Right atrium auricular region (tissue), 2 donors: ENCODE measurements at regions not wholly inside any gene's neighbourhood (a gene's known extent, or its start where the extent isn't known, plus 50 kb on each side); places are given as distances from the start of the nearest gene placed in this dataset.

Experiments
- DNase-seq: peaks from one replicate; pipeline ENCODE4 v3.0.0-alpha.2; 2019; ENCODE audit warnings: low spot score
- H3K27ac ChIP-seq, 2 donors: fragments of 200-600 bp; sonication (generic); 1 replicate in 1 of 2; 2 replicates in 1 of 2; pipeline ENCODE4 v1.5.1; 2016 to 2019
- H3K27me3 ChIP-seq, 2 donors: fragments of 200-600 bp; sonication (generic); one replicate each; pipeline versions ENCODE4 v1.5.1 to v1.6.0; 2017 to 2019
- H3K36me3 ChIP-seq: fragments of 200-600 bp; sonication (generic); one replicate; pipeline ENCODE4 v1.5.1; 2016
- H3K4me1 ChIP-seq, 2 donors: fragments of 200-600 bp; sonication (generic); one replicate each; pipeline versions ENCODE4 v1.5.1 to v1.6.0; 2017 to 2019
- H3K4me3 ChIP-seq, 2 donors: fragments of 200-600 bp; sonication (generic); 1 replicate in 1 of 2; 2 replicates in 1 of 2; pipeline ENCODE4 v1.5.1; 2017 to 2019; ENCODE audit warnings: mild to moderate bottlenecking in 1 of 2, moderate library complexity in 1 of 2
- H3K9me3 ChIP-seq, 2 donors: fragments of 200-600 bp; sonication (generic); one replicate each; pipeline ENCODE4 v1.5.1; 2019
- TF ChIP-seq, protein P1 (sequence below), 2 donors: fragments of 200-600 bp; sonication (generic); IDR thresholded peaks; one replicate each; pipeline ENCODE4 v1.5.1; 2019; ENCODE audit warnings: antibody characterized with exemption in 2 of 2

DNA sequence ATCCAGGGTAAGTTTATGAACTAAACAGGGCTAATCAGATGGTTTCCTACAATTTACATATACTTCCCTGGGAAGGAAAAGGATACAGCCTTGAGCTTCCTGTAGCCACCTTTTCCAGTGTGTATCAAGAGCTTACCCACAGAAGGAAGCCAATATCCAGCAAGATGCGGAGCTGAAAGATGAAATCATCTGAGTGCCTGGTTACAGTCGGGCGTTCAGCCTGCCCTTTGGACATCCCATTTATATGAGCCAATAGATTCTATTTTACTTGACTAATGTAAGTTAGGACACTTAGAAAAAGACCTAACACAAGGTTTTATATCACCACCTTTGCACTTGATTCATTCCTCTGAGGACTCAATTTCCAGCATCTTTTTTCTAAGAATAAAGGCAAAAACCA lies 108.2 kb downstream of the UCHL5 start:
- DNase-seq, result no peak
- Histone ChIP-seq H3K27me3 (no peaks in the 10 kb centered on the region), H3K4me3 (no peak overlapping the region), H3K9me3 (no peaks in the 10 kb centered on the region), H3K36me3 (no peaks in the 10 kb centered on the region), H3K4me1 (no peaks in the 10 kb centered on the region), H3K27ac (no peak overlapping the region)
- TF ChIP-seq, protein P1, sequence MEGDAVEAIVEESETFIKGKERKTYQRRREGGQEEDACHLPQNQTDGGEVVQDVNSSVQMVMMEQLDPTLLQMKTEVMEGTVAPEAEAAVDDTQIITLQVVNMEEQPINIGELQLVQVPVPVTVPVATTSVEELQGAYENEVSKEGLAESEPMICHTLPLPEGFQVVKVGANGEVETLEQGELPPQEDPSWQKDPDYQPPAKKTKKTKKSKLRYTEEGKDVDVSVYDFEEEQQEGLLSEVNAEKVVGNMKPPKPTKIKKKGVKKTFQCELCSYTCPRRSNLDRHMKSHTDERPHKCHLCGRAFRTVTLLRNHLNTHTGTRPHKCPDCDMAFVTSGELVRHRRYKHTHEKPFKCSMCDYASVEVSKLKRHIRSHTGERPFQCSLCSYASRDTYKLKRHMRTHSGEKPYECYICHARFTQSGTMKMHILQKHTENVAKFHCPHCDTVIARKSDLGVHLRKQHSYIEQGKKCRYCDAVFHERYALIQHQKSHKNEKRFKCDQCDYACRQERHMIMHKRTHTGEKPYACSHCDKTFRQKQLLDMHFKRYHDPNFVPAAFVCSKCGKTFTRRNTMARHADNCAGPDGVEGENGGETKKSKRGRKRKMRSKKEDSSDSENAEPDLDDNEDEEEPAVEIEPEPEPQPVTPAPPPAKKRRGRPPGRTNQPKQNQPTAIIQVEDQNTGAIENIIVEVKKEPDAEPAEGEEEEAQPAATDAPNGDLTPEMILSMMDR (IDR thresholded peaks at IDR 0.05), result no peak

DNA sequence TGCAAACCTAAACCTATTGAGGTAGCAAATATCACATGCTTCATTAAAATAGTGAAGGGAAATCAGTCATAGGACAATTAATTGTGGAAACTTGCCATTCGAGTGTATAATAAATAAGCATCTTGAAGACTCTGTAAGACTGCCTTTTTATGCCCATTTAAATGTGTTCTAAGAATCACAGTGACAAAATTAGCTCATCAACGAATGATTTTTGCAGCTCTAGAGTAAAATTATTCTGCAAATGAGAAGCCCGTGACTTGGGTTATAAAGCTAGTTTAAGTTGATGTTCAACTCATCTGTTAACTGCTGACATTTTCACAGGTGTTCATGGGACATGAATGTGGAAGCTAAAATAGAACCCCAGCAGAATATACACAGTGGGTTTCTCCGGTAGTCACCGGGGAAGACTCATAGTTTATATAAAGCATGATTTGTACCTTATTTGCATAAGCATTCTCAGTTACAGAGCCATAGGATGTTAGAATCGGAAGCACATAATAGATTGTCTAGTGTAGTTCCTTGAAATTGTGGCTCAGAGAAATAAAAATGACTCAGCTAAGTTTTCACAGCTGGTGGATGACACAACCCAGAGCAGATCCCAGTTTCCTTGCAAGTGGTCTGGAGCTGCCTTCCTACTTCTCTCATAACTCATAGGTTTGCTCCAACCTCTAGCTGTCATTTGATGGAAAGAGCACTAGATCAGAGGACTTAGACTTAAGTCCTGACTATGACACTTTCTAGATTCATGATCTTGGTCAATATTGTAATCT lies 107.3 kb downstream of the UCHL5 start:
- Histone ChIP-seq H3K27me3 (no peaks in the 10 kb centered on the region), H3K27ac (no peak overlapping the region), H3K36me3 (no peaks in the 10 kb centered on the region), H3K9me3 (no peaks in the 10 kb centered on the region), H3K4me1 (no peaks in the 10 kb centered on the region), H3K4me3 (no peak overlapping the region)
- DNase-seq, result no peak
- TF ChIP-seq, protein P1 (IDR thresholded peaks at IDR 0.05), result no peak

DNA sequence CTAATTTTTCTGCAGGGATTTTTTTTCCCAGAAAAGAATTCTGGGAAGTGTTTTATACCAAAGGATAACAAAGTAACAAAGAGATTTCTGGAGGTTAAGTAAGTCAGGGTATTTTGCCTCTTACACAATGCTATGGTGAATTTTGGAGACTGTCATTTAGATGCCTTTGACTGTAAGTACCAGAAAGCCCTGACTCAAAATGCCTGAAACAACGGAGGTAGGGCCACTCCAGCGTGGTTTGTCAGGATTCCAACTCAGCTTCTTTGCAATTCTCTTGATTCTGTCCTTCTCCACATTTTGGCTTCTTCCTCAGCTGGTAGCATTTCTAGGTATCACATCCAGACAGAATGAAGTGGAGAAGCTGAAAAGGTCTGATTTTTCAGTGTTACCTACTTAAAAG lies 106.5 kb downstream of the UCHL5 start:
- no peak for DNase-seq
- Histone ChIP-seq H3K27me3 (no peaks in the 10 kb centered on the region), H3K27ac (no peak overlapping the region), H3K4me3 (no peak overlapping the region), H3K4me1 (no peaks in the 10 kb centered on the region), H3K36me3 (no peaks in the 10 kb centered on the region), H3K9me3 (no peaks in the 10 kb centered on the region)
- TF ChIP-seq, protein P1 (IDR thresholded peaks at IDR 0.05), result no peak

DNA sequence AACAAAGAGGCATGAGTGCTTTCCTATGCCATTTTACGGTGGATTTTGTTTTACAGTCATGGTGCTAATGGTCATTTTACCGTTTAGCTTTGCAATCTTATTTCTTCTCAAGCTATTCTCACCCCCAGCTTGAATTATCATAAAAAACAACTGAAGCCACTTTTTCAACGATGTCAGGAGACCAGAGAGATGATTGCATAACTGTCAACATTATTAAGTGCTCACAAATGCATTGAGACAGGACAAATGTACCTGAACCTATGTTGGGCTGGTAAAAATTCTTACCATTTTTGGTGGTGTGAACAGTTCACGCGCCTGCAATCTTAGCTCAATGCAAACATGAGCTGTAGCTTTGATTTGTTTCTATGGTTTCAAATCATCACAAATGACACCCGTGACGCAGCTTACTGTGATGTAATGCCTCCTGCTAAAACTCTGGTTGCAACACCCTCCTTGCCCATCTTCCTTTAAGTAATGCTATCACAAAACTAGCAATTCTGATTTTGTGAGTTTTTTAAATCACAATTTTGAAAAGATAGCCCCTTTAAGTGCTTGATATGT lies 104.4 kb downstream of the UCHL5 start:
- Histone ChIP-seq H3K9me3 (no peaks in the 10 kb centered on the region), H3K36me3 (no peaks in the 10 kb centered on the region), H3K27me3 (no peaks in the 10 kb centered on the region), H3K4me3 (no peak overlapping the region), H3K4me1 (no peaks in the 10 kb centered on the region), H3K27ac (no peak overlapping the region)
- no peak for DNase-seq
- TF ChIP-seq, protein P1 (IDR thresholded peaks at IDR 0.05), result no peak

DNA sequence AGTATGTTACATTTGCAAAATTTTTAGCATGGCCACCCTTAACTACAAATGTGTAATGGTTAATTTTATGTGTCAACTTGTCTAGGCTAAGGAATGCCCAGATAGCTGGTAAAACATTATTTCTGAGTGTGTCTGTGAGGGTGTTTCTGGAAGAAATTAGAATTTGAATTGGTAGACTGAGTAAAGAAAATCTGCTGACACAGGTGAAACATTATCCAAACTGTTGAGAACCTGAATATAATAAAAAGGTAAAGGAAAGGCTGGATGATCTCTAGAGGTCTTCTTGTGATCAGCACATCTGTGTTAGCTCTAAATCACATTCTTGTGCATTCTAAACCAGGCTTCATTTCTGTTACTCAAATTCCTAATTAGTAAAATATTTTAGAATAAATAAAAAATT lies 100.8 kb downstream of the UCHL5 start:
- DNase-seq, result no peak
- Histone ChIP-seq H3K27me3 (no peaks in the 10 kb centered on the region), H3K27ac (no peak overlapping the region), H3K4me3 (no peak overlapping the region), H3K9me3 (no peaks in the 10 kb centered on the region), H3K4me1 (no peaks in the 10 kb centered on the region), H3K36me3 (no peaks in the 10 kb centered on the region)
- TF ChIP-seq, protein P1 (IDR thresholded peaks at IDR 0.05), result no peak
